A549 (cell line): ENCODE measurements at regions not wholly inside any gene's neighbourhood (a gene's known extent, or its start where the extent isn't known, plus 50 kb on each side); places are given as distances from the start of the nearest gene placed in this dataset.

ENCODE experiments used
- ATAC-seq, 2 experiments: fragments of 200-7000 bp in 1 of 2; fragments of >200 bp in 1 of 2; cut with Nextera tagmentation in 1 of 2; cut with Tn5 transposase in 1 of 2; 3 replicates each; pipeline versions ENCODE4 v1.8.0 to v1.9.1; 2018 to 2020; ENCODE audit warnings: mild to moderate bottlenecking in 1 of 2, moderate library complexity in 1 of 2
- CTCF ChIA-PET: fragments of 300-600 bp; sonication (Branson Sonifier 250); formaldehyde crosslinking; extraction: SDS; loops from one replicate; lab custom pipeline; 2021; ENCODE audit warnings: antibody characterized with exemption, inconsistent platforms; lab: Yijun Ruan, JAX
- POLR2A ChIA-PET: fragments of 350-600 bp; formaldehyde crosslinking; extraction: SDS; loops from one replicate; lab custom pipeline; 2021; ENCODE audit warnings: antibody characterized with exemption, inconsistent platforms; lab: Yijun Ruan, JAX
- DNase-seq, 2 experiments: peaks; one replicate each; pipeline versions ENCODE4 v3.0.0 to v3.0.0-alpha.2; 2011 to 2016; ENCODE audit warnings: low read depth in 1 of 2, low spot score in 1 of 2
- FAIRE-seq: peaks from 2 replicates; lab custom pipeline; 2011; peaks lifted over from hg19 to GRCh38; lab: Jason Lieb, UNC
- H3K27ac ChIP-seq, 2 experiments: fragments of >200 bp; sonication (Bioruptor Twin); formaldehyde crosslinking; 3 replicates each; pipeline ENCODE4 v1.5.1; 2016 to 2017
- H3K4me1 ChIP-seq: fragments of >200 bp; sonication (Bioruptor Twin); formaldehyde crosslinking; 3 replicates; pipeline ENCODE4 v1.6.1; 2016
- H3K4me2 ChIP-seq: fragments of >200 bp; sonication (Bioruptor Twin); formaldehyde crosslinking; 3 replicates; pipeline ENCODE4 v1.6.1; 2016
- H3K4me3 ChIP-seq: fragments of >200 bp; sonication (Bioruptor Twin); formaldehyde crosslinking; 3 replicates; pipeline ENCODE4 v1.5.1; 2016
- H3K9me3 ChIP-seq: fragments of >200 bp; sonication (Bioruptor Twin); formaldehyde crosslinking; 3 replicates; pipeline ENCODE4 v1.6.1; 2016
- CBX2 ChIP-seq: fragments of 200-600 bp; sonication (generic); IDR thresholded peaks from 2 replicates; pipeline ENCODE4 v1.6.1; 2016; ENCODE audit warnings: low read depth, mild to moderate bottlenecking, borderline replicate concordance
- CBX8 ChIP-seq: fragments of 200-600 bp; sonication (generic); IDR thresholded peaks from 2 replicates; pipeline ENCODE4 v1.6.1; 2016
- CHD4 ChIP-seq: fragments of 200-600 bp; sonication (generic); IDR thresholded peaks from 2 replicates; pipeline ENCODE4 v1.6.1; 2016; ENCODE audit warnings: antibody characterized with exemption, mild to moderate bottlenecking, borderline replicate concordance
- EHMT2 ChIP-seq: fragments of 200-600 bp; sonication (generic); IDR thresholded peaks from 2 replicates; pipeline ENCODE4 v1.6.1; 2016; ENCODE audit warnings: antibody characterized with exemption, low read depth, mild to moderate bottlenecking, moderate library complexity
- ELK1 ChIP-seq: fragments of 150-350 bp; IDR thresholded peaks from 2 replicates; pipeline ENCODE4 v1.6.1; 2014; ENCODE audit warnings: low read depth, mild to moderate bottlenecking, low read length
- EP300 ChIP-seq, 2 experiments: fragments of >200 bp; sonication (Bioruptor Twin); formaldehyde crosslinking; IDR thresholded peaks; 2 replicates in 1 of 2; 3 replicates in 1 of 2; pipeline ENCODE4 v1.6.1; 2016 to 2017
- ESRRA ChIP-seq: fragments of 150-350 bp; IDR thresholded peaks from 2 replicates; pipeline ENCODE4 v1.6.1; 2014; ENCODE audit warnings: mild to moderate bottlenecking, low read length, borderline replicate concordance
- FOSL2 ChIP-seq, 2 experiments: fragments of 450-650 bp in 1 of 2; fragments of >200 bp in 1 of 2; sonication (Bioruptor Twin) in 1 of 2; formaldehyde crosslinking; IDR thresholded peaks; 2 replicates each; pipeline versions ENCODE4 v1.5.0 to v1.6.1; 2016 to 2020; ENCODE audit warnings: mild to moderate bottlenecking in 1 of 2, moderate library complexity in 1 of 2
- FOXS1 ChIP-seq: fragments of 250-450 bp; sonication (Bioruptor Pico); IDR thresholded peaks from 2 replicates; pipeline ENCODE4 v1.5.0; 2020; ENCODE audit warnings: mild to moderate bottlenecking, moderate library complexity
- HDAC2 ChIP-seq: fragments of 200-600 bp; sonication (generic); IDR thresholded peaks from 2 replicates; pipeline ENCODE4 v1.6.1; 2016
- HEYL ChIP-seq: fragments of 250-450 bp; sonication (Bioruptor Pico); IDR thresholded peaks from 2 replicates; pipeline ENCODE4 v1.8.0; 2021; ENCODE audit warnings: mild to moderate bottlenecking, moderate library complexity
- HOXB5 ChIP-seq: fragments of 250-450 bp; sonication (Bioruptor Pico); IDR thresholded peaks from 2 replicates; pipeline ENCODE4 v1.5.0; 2020; ENCODE audit warnings: mild to moderate bottlenecking, moderate library complexity
- KDM1A ChIP-seq: fragments of 200-600 bp; sonication (generic); IDR thresholded peaks from 2 replicates; pipeline ENCODE4 v1.6.1; 2016; ENCODE audit warnings: low read depth, mild to moderate bottlenecking
- MAFK ChIP-seq: fragments of 450-650 bp; IDR thresholded peaks from 2 replicates; pipeline ENCODE4 v1.6.1; 2014; ENCODE audit not compliant: partially characterized antibody
- MYC ChIP-seq: IDR thresholded peaks from 2 replicates; pipeline ENCODE4 v1.6.1; 2012; ENCODE audit warnings: mild to moderate bottlenecking, inconsistent platforms, low read length, improper control_type of control experiment, borderline replicate concordance
- NPAS2 ChIP-seq: fragments of 250-450 bp; sonication (Bioruptor Pico); IDR thresholded peaks from 2 replicates; pipeline ENCODE4 v1.8.0; 2022; ENCODE audit warnings: mild to moderate bottlenecking, moderate library complexity, borderline replicate concordance
- PHF8 ChIP-seq: fragments of 200-600 bp; sonication (generic); IDR thresholded peaks from 2 replicates; pipeline ENCODE4 v1.6.1; 2016; ENCODE audit warnings: low read depth, mild to moderate bottlenecking, antibody characterized with exemption, moderate library complexity, borderline replicate concordance
- POLR2A ChIP-seq: IDR thresholded peaks from 2 replicates; pipeline ENCODE4 v1.6.1; 2012; ENCODE audit warnings: mild to moderate bottlenecking, low read length
- POLR2AphosphoS2 ChIP-seq: conservative IDR thresholded peaks from 2 replicates; pipeline ENCODE4 v1.6.1; 2012; ENCODE audit warnings: low read length, improper control_type of control experiment, inconsistent platforms
- RAD21 ChIP-seq, 2 experiments: fragments of >200 bp in 1 of 2; sonication (Bioruptor Twin) in 1 of 2; formaldehyde crosslinking in 1 of 2; IDR thresholded peaks in 1 of 2; conservative IDR thresholded peaks in 1 of 2; 2 replicates in 1 of 2; 3 replicates in 1 of 2; pipeline ENCODE4 v1.6.1; 2012 to 2018; ENCODE audit warnings: inconsistent platforms in 1 of 2
- TFCP2L1 ChIP-seq: fragments of 250-450 bp; sonication (Bioruptor Pico); IDR thresholded peaks from 2 replicates; pipeline ENCODE4 v1.5.0; 2021; ENCODE audit warnings: mild to moderate bottlenecking
- USF2 ChIP-seq: fragments of 450-650 bp; IDR thresholded peaks from 2 replicates; pipeline ENCODE4 v1.6.1; 2014; ENCODE audit warnings: antibody characterized with exemption
- ZC3H11A ChIP-seq: fragments of 450-650 bp; IDR thresholded peaks from 2 replicates; pipeline ENCODE4 v1.6.1; 2014; ENCODE audit warnings: antibody characterized with exemption, mild to moderate bottlenecking
- ZFP36 ChIP-seq: fragments of 450-650 bp; IDR thresholded peaks from 2 replicates; pipeline ENCODE4 v1.6.1; 2014; ENCODE audit warnings: borderline replicate concordance; ENCODE audit not compliant: partially characterized antibody
- ZSCAN20 ChIP-seq: fragments of 250-450 bp; sonication (Bioruptor Pico); IDR thresholded peaks from 2 replicates; pipeline ENCODE4 v1.8.0; 2022; ENCODE audit warnings: mild to moderate bottlenecking, moderate library complexity
- WGBS: methylation state at CpG from one replicate; pipeline ENCODE4 v1.1.6; 2017; ENCODE audit errors: missing lambda C conversion rate; 5-methylcytosine and 5-hydroxymethylcytosine counted together
- TF ChIP-seq, protein P1 (sequence below): fragments of 250-450 bp; sonication (Bioruptor Pico); IDR thresholded peaks from 2 replicates; pipeline ENCODE4 v1.5.0; 2021; ENCODE audit warnings: mild to moderate bottlenecking, moderate library complexity, borderline replicate concordance
- TF ChIP-seq, protein P2 (sequence below): IDR thresholded peaks from 2 replicates; pipeline ENCODE4 v1.6.1; 2012
- TF ChIP-seq, protein P3 (sequence below): fragments of 200-600 bp; sonication (generic); IDR thresholded peaks from 2 replicates; pipeline ENCODE4 v1.6.1; 2016; ENCODE audit warnings: antibody characterized with exemption, mild to moderate bottlenecking, moderate library complexity

GRCh38 chrX:76996641-76997040 is 450.5 kb upstream of the FGF16 start:
- ATAC-seq, result no peak
- Histone ChIP-seq H3K4me1 (no peaks in the 10 kb centered on the region), H3K9me3 (no peaks in the 10 kb centered on the region), H3K4me2 (no peak overlapping the region), H3K4me3 (no peak overlapping the region), H3K27ac (no peak overlapping the region)
- no peak for DNase-seq
- ChIA-PET POLR2A (no interaction called here), CTCF (no interaction called here)
- WGBS, result 60% methylated on average over 3 of the region's 9 CpGs
- TF ChIP-seq EP300 (IDR thresholded peaks at IDR 0.05) (no peak), CHD4 (no peak), HEYL (CRISPR knock-in tag) (no peak), HDAC2 (no peak), POLR2A (no peak), FOXS1 (no peak), CBX2 (no peak), ESRRA (no peak), ZSCAN20 (no peak), USF2 (no peak), MAFK (no peak), POLR2AphosphoS2 (no peak), CBX8 (no peak), KDM1A (no peak), NPAS2 (CRISPR knock-in tag) (no peak), ELK1 (no peak), HOXB5 (CRISPR knock-in tag) (no peak)
- TF ChIP-seq, protein P1, sequence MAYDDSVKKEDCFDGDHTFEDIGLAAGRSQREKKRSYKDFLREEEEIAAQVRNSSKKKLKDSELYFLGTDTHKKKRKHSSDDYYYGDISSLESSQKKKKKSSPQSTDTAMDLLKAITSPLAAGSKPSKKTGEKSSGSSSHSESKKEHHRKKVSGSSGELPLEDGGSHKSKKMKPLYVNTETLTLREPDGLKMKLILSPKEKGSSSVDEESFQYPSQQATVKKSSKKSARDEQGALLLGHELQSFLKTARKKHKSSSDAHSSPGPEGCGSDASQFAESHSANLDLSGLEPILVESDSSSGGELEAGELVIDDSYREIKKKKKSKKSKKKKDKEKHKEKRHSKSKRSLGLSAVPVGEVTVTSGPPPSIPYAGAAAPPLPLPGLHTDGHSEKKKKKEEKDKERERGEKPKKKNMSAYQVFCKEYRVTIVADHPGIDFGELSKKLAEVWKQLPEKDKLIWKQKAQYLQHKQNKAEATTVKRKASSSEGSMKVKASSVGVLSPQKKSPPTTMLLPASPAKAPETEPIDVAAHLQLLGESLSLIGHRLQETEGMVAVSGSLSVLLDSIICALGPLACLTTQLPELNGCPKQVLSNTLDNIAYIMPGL (CRISPR knock-in tag), result no peak
- FAIRE-seq, result no peak

DNA sequence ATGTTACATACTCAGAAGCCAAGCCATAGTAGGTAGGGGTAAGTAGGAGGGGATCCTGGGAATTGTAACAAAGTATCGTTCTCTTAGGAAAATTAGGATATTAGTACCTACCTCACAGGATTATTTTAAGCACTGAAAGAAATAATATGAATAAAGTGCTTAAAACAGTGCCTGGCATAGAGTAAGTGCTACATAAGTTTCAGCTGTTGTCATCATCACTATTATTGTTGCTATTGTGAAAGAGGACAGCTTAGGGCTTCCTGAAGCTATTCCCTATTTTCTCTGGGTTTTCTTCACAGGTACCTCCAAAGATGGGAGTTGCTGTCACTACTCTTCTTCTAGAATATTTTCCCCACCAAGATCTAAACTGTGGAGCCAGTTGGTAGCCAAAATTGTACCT is 443.7 kb upstream of the FGF16 start:
- H3K27ac ChIP-seq, result no peak overlapping the region
- no peak for ATAC-seq
- WGBS, result 0% methylated on average over 1 of the region's 1 CpG
- ChIA-PET CTCF (no interaction called here), POLR2A (no interaction called here)
- no peak for DNase-seq
- FAIRE-seq, result no peak
- TF ChIP-seq EHMT2 (no peak), ESRRA (no peak)
- TF ChIP-seq, protein P2, sequence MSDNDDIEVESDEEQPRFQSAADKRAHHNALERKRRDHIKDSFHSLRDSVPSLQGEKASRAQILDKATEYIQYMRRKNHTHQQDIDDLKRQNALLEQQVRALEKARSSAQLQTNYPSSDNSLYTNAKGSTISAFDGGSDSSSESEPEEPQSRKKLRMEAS, result no peak
- no peaks in the 10 kb centered on the region for H3K4me1 ChIP-seq
- H3K4me3 ChIP-seq, result no peak overlapping the region
- H3K4me2 ChIP-seq, result no peak overlapping the region
- H3K9me3 ChIP-seq, result no peaks in the 10 kb centered on the region

DNA sequence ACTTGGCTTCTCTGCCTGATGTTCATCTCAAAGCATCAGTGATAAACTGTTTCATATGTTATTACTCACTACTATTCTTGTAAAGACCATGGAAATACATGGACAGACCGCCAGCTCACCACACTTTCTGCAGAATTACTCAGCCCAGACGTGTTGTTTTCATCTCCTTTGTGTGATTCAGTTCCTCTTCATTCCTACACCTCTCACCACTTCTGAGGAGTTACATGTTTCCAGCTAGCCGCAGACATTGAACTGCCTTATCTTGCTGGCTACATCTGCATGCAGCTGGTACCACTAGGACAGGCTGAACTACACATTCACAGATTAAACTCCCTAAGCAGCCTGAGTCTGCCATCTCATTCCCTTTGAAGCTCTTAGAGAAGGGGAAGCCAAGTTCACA is 443.2 kb upstream of the FGF16 start:
- CTCF ChIA-PET, result no interaction called here
- POLR2A ChIA-PET, result no interaction called here
- Histone ChIP-seq H3K27ac (no peak overlapping the region), H3K4me2 (no peak overlapping the region), H3K9me3 (no peaks in the 10 kb centered on the region), H3K4me3 (no peak overlapping the region), H3K4me1 (no peaks in the 10 kb centered on the region)
- DNase-seq (no peak), ATAC-seq (no peak), FAIRE-seq (no peak)
- WGBS, result 23% methylated on average over 3 of the region's 3 CpGs
- TF ChIP-seq ZFP36 (no peak), PHF8 (no peak), EHMT2 (no peak), HDAC2 (no peak), EP300 (IDR thresholded peaks at IDR 0.05) (no peak), RAD21 (conservative IDR thresholded peaks at IDR 0.05 in 1 of 2, IDR thresholded peaks at IDR 0.05 in 1 of 2) (no peak), CBX2 (no peak), FOSL2 (IDR thresholded peaks at IDR 0.05) (no peak), FOSL2 (CRISPR knock-in tag; IDR thresholded peaks at IDR 0.05) (no peak), TFCP2L1 (CRISPR knock-in tag) (no peak), ZC3H11A (no peak), CBX8 (no peak), NPAS2 (CRISPR knock-in tag) (no peak), MYC (no peak)
- TF ChIP-seq, protein P3, sequence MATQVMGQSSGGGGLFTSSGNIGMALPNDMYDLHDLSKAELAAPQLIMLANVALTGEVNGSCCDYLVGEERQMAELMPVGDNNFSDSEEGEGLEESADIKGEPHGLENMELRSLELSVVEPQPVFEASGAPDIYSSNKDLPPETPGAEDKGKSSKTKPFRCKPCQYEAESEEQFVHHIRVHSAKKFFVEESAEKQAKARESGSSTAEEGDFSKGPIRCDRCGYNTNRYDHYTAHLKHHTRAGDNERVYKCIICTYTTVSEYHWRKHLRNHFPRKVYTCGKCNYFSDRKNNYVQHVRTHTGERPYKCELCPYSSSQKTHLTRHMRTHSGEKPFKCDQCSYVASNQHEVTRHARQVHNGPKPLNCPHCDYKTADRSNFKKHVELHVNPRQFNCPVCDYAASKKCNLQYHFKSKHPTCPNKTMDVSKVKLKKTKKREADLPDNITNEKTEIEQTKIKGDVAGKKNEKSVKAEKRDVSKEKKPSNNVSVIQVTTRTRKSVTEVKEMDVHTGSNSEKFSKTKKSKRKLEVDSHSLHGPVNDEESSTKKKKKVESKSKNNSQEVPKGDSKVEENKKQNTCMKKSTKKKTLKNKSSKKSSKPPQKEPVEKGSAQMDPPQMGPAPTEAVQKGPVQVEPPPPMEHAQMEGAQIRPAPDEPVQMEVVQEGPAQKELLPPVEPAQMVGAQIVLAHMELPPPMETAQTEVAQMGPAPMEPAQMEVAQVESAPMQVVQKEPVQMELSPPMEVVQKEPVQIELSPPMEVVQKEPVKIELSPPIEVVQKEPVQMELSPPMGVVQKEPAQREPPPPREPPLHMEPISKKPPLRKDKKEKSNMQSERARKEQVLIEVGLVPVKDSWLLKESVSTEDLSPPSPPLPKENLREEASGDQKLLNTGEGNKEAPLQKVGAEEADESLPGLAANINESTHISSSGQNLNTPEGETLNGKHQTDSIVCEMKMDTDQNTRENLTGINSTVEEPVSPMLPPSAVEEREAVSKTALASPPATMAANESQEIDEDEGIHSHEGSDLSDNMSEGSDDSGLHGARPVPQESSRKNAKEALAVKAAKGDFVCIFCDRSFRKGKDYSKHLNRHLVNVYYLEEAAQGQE, result no peak
